Cerebellar nuclear complex (tissue), 1 donor: ENCODE measurements at regions not wholly inside any gene's neighbourhood (a gene's known extent, or its start where the extent isn't known, plus 50 kb on each side); places are given as distances from the start of the nearest gene placed in this dataset.

Source experiments
- DNase-seq, 2 experiments: peaks; one replicate each; lab custom pipeline; 2025; lab: John Stamatoyannopoulos, UW

DNA sequence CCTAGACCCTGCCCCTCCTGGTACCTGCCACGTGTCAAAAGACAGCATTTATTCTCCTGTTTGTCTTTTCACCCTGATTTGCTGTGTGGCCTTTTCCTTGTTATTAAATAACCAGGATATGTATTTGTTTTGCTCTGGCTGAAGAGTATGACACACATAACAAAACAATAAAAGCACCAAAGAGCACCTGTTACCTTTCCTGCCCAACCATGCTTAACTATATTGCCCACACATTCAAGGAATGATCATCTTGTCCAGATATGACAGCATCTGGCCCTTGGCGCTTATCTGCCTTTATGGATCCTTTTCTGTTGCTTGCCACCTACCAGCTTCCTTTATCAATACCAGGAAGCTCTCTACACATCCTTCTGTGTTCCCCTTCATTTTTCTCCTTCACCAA, 357.7 kb downstream of the FGFR2 start:
- DNase-seq = no peak

DNA sequence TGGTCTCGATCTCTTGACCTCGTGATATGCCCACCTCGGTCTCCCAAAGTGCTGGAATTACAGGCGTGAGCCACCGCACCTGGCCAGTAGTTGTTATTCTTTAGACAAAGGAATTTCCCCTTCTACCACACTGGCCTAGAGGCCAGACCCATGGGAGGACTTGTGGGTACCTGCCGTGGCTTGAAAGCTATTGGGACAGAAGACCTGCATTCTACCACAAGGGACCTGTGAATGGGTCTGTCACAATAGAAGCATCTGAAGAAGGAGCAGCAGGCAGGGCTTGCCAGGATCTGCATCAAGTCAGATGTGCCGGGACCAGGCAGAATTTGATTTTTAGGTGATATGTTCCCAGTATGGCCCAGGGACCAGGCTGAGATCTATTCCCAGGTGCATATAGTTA, 356.9 kb downstream of the FGFR2 start:
- no peak for DNase-seq

- no peak for DNase-seq
Measured at GRCh38 chr10:121242741-121243608, 355.3 kb downstream of the FGFR2 start.

- no peak for DNase-seq
Measured at GRCh38 chr10:121243609-121244241, 354.5 kb downstream of the FGFR2 start.

DNA sequence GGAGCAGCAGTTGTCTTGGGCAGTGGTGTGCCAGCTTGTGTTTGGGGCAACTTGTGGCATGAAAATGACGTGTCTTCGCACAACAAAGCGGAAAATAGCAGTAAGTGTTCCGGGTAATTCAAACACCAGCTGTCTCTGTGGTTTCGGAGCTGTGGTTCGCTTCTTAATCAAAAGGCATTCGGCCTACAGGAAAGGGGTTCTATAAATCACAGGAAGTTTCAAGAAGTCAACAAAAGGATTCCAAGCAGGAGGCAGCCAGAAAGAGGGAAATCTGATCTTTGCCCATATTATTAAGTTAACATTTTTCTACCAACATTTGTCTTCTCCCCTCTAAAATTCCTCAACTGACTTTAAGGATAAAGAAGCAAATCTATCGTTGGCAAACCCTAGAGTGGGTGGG, 353.4 kb downstream of the FGFR2 start:
- DNase-seq = no peak

GRCh38 chr10:121245754-121246153, 352.5 kb downstream of the FGFR2 start:
- no peak for DNase-seq

DNA sequence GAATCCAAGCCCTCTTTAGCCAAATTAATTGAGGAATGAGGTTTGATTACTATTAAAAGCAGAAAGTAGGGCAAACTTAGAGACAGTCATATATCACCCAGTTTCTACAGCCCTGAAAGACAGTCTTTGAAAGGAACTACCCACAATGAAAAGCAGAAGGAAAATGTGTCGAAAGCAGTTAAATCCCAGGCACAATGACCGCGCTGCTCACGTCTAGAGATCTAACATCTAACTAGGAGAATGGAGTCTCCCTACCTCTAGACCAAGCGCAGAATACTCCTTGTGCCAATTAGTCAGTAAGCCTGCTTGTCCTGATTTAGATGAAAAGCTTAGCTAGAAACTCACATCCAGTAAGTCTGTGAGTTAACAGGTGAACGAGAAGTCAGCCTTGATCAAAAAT, 350.0 kb downstream of the FGFR2 start:
- DNase-seq = no peak

DNA sequence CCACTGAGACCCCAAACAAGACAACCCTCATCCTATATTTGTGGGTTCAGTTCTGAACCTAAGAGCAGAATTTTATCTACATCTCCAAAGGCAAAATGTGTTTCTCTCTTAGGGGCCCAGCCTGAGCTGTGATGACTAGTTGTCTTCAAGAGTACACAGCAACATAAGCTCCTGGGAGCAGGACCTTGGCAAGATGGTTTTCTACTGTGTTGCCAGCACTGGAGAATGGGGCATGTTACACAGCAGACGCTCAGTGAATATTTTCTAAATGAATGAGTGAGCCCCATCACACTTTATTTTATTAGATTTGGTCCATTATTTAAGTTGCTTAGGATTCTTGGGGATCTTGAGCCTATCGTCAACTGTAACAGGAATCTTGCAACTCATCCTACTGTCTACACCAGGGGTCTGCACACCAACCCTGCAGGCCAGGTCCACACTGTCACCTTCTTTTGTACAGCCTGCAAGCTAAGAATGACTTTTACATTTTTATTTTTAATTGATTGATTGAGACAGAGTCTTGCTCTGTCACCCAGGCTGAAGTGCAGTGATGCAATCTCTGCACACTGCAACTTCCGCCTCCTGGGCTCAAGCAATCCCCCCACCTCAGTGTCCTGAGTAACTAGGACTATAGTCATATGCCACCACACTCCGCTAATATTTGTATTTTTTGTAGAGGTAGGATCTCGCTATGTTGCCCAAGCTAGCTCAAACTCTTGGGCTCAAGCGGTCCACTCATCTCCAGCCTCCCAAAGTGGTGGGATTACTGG, 347.1 kb downstream of the FGFR2 start:
- no peak for DNase-seq

DNA sequence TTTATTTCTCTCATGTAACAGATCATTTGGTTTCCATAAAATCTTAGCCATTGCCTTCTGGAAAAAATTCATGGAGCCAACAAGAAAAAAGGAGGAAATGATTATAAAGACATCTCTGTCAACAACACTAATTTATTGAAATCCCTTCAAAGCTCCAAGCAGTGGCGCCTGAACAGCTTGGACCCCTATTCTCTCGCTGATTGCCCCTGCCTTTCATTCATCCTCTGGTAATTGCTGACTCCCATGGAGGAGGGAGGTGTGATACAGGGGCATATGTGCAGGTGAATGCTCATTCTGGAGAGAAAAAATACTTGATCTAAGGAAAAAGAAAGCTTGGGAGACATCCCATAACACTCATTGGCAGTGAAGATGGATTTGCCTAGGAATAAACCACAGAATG, 345.5 kb downstream of the FGFR2 start:
- DNase-seq = no peak

GRCh38 chr10:121260377-121260776, 337.9 kb downstream of the FGFR2 start:
- no peak for DNase-seq

DNA sequence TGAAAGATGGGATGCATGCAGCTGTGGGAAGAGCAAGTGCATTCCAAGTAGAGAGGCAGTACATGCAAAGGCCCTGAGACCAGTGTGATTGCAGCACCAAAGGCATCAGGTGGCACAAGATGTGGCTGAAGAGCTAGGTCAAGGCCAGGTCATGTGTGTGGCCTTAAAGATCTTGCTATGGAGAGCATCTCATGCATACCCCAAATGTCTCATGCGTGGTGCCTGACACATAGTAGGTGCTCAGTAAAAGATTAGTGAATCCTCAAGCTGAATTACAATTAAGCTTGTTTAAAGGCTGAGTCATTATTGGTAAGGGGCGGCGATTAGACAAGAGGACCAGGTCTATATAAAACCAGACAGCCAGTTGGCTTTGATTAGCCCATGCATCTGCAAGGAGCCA, 336.6 kb downstream of the FGFR2 start:
- no peak for DNase-seq

DNA sequence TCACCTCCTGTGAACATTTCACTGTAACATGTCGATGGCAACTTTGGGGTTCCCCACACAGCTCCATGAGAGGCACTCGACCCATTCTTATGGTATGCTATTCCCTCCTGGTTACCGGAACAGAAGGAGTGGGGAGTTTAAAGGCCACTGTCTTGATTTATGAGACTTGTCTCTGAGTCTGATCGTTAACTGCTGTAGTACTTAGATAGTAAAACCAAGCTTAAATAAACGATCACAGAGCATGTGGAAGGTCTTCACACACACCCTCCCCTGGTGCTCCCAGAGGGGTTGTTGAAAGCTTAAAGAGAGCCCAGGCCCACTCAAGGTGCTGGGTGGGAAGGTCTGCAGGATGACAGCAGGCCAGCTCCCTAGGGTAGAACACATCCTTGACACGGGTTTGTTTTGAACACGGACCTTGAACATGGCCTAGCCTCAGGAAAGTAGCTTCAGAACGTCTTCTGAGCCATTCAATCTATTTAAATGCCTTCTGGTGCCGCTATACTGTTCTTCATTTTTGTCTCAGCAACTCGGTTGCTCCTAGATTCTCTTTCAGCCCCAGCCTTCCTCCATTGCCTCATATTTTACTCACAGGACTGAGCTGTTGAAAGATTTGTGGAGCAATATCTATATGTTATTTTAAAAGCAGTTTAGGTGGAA, 335.3 kb downstream of the FGFR2 start:
- no peak for DNase-seq

- DNase-seq = no peak
Measured at GRCh38 chr10:121263431-121263783, 334.8 kb downstream of the FGFR2 start.

DNA sequence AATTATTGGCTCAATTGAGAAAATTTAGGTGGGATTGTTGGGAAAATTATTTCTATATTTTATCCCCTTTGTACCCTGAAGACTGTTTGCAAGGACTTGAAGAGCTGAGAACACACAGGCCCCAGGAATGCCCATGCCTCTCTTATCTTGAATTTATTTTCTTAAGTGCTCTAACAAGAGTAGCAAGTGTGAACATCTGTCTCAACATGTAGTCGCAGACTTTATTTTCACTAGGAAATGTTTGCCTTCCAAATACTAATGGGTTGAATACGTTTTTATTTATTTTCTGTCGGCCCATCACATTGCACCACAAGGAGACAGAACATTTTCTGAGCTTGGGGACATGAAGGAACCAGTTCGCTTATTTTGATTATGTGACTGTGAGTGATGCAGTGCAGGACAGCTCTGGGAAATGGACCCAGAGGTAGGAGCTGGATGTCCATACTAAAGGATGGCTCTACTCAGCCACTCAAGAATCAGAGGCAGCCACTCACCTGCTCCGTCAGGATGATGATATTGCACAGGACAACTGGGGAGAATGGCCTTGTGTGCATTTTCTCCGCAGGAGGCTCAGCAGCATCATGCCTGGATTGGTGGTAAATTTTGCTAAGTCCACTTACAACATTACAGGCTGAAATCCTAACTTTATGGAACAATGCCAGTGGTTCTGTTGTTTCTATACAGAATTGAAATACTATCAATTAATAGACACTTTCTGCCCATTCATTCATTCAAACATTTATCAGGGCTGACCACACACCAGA, 332.7 kb downstream of the FGFR2 start:
- DNase-seq = no peak

DNA sequence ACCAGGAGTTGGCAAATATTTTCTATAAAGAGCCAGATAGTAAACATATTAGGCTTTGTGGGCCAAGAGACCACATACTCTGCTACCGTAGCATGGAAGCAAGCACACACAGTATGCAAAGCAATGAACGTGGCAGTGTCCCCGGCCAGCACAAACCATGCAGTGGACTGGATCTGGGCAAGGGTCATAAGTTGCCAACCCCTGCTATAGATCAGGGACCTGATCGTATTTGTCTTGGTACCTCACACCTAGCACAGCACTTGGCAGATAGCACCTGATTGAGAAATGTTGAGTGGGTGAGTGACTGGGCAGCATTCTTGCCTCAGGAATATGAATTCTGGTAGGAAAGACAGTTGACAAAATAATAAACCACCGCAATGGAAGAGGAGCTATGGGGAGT, 331.9 kb downstream of the FGFR2 start:
- DNase-seq = no peak

- DNase-seq = no peak
Measured at GRCh38 chr10:121267236-121268003, 330.8 kb downstream of the FGFR2 start.

DNA sequence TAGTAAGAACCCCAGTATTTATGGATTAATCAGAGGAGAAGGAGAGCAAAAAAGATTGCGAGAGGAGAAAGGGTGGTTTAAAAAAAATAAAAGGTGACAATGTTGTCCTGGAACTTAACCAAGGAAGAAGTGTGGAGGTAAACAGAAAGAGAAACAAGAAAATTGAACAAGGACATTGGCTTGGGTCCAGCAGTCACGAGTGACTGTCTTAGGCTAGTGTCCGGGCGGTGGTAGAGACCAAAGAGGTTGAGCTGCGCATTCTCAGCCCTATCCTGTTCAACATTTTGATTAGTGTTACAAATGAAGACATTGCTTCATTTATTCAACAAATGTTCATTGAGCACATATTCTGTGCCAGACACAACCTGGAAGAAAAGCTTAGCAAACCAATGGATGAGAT, 329.9 kb downstream of the FGFR2 start:
- DNase-seq = no peak

- DNase-seq = no peak
Measured at GRCh38 chr10:121268863-121269432, 329.3 kb downstream of the FGFR2 start.

DNA sequence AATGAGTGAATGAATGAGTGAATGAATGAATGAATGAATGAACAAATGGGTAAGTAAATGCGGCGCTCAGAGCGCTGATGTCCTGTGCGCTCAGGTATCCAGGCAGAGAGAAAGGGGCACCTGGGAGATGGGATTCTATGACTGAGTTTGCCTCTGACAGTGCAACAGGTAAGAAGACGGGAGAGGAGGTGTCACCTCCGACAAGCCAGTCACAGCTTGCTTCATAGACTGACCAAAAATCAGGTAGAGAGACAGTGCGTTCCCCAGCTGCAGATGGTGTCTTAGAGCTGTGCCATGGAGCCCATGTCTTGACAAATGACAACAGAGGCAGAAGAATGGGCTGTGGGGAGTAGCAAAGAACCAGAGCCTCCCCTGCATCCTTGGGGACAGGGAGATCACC, 327.3 kb downstream of the FGFR2 start:
- no peak for DNase-seq

DNA sequence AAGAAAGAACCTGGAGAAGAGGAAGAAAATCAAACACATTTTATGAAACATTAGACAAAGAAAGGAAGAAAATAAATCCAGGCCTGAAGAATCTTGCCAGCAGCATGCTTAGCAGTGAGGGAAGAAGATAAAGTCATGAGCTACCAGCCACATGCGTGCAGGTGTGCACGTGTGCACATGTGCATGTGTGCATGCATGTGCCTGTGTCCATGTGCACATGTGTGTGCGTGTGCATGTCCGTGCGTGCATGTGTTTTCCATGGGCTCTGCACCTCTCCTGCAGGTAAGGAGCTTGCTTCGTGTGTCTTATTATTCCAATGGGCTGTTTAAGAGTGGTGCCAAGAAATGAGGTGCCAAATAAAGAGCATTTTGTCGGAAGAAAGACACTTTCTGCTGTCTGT, 322.2 kb downstream of the FGFR2 start:
- DNase-seq = no peak

DNA sequence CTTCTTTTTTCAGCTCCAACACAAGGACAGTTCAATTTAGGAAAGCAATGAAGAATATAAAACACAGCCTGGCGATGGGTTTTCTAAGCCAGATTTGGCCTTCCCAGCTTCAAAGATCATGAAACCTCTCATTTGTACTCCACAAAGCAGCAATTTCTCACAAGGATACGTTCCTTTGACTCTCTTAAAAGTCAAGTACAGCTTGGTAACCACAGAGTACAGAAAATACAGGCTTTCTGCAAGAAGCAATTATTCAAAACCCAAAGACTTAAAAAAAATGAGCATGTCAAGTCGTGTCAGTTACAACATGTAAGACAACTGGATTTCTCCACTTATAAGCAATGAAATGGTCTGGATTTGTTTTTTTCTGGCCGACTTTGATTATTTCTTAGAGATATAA, 321.4 kb downstream of the FGFR2 start:
- no peak for DNase-seq
